HCT116 (cell line): ENCODE measurements at regions not wholly inside any gene's neighbourhood (a gene's known extent, or its start where the extent isn't known, plus 50 kb on each side); places are given as distances from the start of the nearest gene placed in this dataset.

Source experiments
- ATAC-seq: fragments of 200-7000 bp; cut with Tn5 transposase; 2 replicates; pipeline ENCODE4 v1.9.1; 2020; ENCODE audit warnings: mild to moderate bottlenecking, moderate library complexity
- BruUV-seq: library from RNA; stranded (reverse); fragments of 400-500 nt; replicated peaks from 2 replicates; lab custom pipeline; 2021; lab: Mats Ljungman, UMichigan
- CTCF ChIA-PET: fragments of 300-600 bp; sonication (Branson Sonifier 250); formaldehyde crosslinking; loops from one replicate; lab custom pipeline; 2021; ENCODE audit warnings: antibody characterized with exemption; lab: Charles Lee
- POLR2A ChIA-PET: fragments of 300-600, 350-600 bp; sonication (Branson Sonifier 250); formaldehyde crosslinking; loops from one replicate; lab custom pipeline; 2021; ENCODE audit warnings: antibody characterized with exemption; lab: Charles Lee
- RAD21 ChIA-PET, 2 experiments: fragments of 300-600 bp; sonication (Branson Sonifier 250); formaldehyde crosslinking; loops; one replicate each; lab custom pipeline; 2023; ENCODE audit warnings: low total read pairs in 2 of 2; ENCODE audit not compliant: uncharacterized antibody in 2 of 2, unreplicated experiment in 2 of 2, low non-redundant PET in 1 of 2; lab: Charles Lee
- DNase-seq: peaks from one replicate; pipeline ENCODE4 v3.0.0-alpha.2; 2010; ENCODE audit warnings: low read depth, low spot score
- H2AFZ ChIP-seq: fragments of 200-600 bp; shearing (Covaris generic), sonication (generic); 2 replicates; pipeline ENCODE4 v1.6.1; 2017; ENCODE audit warnings: low read depth, mixed run types, mixed read lengths, antibody characterized with exemption, low read length; ENCODE audit not compliant: poor library complexity, severe bottlenecking
- H3K27ac ChIP-seq: 2 replicates; pipeline ENCODE4 v1.5.1; 2012; ENCODE audit warnings: low read depth, low read length
- H3K27me3 ChIP-seq: fragments of 200-600 bp; sonication (generic); 2 replicates; pipeline ENCODE4 v1.6.1; 2016; ENCODE audit warnings: mixed run types, low read length, mixed read lengths; ENCODE audit not compliant: insufficient read depth
- H3K36me3 ChIP-seq, 2 experiments: fragments of 200-500 bp in 1 of 2; fragments of 200-600 bp in 1 of 2; sonication (Bioruptor generic) in 1 of 2; sonication (generic) in 1 of 2; 2 replicates each; pipeline versions ENCODE4 v1.5.1 to v1.6.1; 2014 to 2016; ENCODE audit warnings: low read length in 2 of 2, inconsistent platforms in 1 of 2, mixed read lengths in 1 of 2, mixed run types in 1 of 2; ENCODE audit not compliant: insufficient read depth in 2 of 2, control insufficient read depth in 1 of 2
- H3K4me1 ChIP-seq, 2 experiments: fragments of 200-600 bp in 1 of 2; sonication (generic) in 1 of 2; 2 replicates each; pipeline versions ENCODE4 v1.5.1 to v1.6.1; 2012 to 2017; ENCODE audit warnings: low read length in 2 of 2, inconsistent platforms in 1 of 2, mild to moderate bottlenecking in 1 of 2, mixed read lengths in 1 of 2, mixed run types in 1 of 2, moderate library complexity in 1 of 2; ENCODE audit not compliant: insufficient read depth in 2 of 2, control insufficient read depth in 1 of 2
- H3K4me2 ChIP-seq: fragments of 200-600 bp; sonication (generic); 2 replicates; pipeline ENCODE4 v1.6.1; 2017; ENCODE audit warnings: mixed run types, low read length, mixed read lengths
- H3K4me3 ChIP-seq, 2 experiments: fragments of 200-600 bp in 1 of 2; sonication (generic) in 1 of 2; replicated peaks in 1 of 2; 2 replicates each; pipeline ENCODE4 v1.5.1; 2011 to 2016; ENCODE audit warnings: low read length in 2 of 2, control low read depth in 1 of 2, low read depth in 1 of 2, mild to moderate bottlenecking in 1 of 2, mixed read lengths in 1 of 2, mixed run types in 1 of 2
- H3K79me2 ChIP-seq: fragments of 200-600 bp; sonication (generic); 2 replicates; pipeline ENCODE4 v1.6.1; 2017; ENCODE audit warnings: mild to moderate bottlenecking, mixed run types, low read length, moderate library complexity, mixed read lengths; ENCODE audit not compliant: insufficient read depth
- H3K9ac ChIP-seq: fragments of 200-600 bp; sonication (generic); 2 replicates; pipeline ENCODE4 v1.6.1; 2016; ENCODE audit warnings: low read length, mixed read lengths
- H3K9me2 ChIP-seq: fragments of 200-600 bp; sonication (generic), shearing (Covaris generic); 2 replicates; pipeline ENCODE4 v1.6.1; 2017; ENCODE audit warnings: mixed run types, mild to moderate bottlenecking, moderate library complexity; ENCODE audit not compliant: insufficient read depth
- H3K9me3 ChIP-seq, 2 experiments: fragments of 200-500 bp in 1 of 2; fragments of 200-600 bp in 1 of 2; sonication (Bioruptor generic) in 1 of 2; sonication (generic) in 1 of 2; 2 replicates each; pipeline ENCODE4 v1.6.1; 2014 to 2017; ENCODE audit warnings: low read length in 2 of 2, mixed read lengths in 2 of 2, inconsistent platforms in 1 of 2, low read depth in 1 of 2, mild to moderate bottlenecking in 1 of 2, mixed run types in 1 of 2, moderate library complexity in 1 of 2; ENCODE audit not compliant: control insufficient read depth in 1 of 2, insufficient read depth in 1 of 2
- H4K20me1 ChIP-seq: fragments of 200-600 bp; sonication (generic), shearing (Covaris generic); 2 replicates; pipeline ENCODE4 v1.6.1; 2017; ENCODE audit warnings: mixed run types, mild to moderate bottlenecking, moderate library complexity; ENCODE audit not compliant: insufficient read depth
- CEBPB ChIP-seq: IDR thresholded peaks from 2 replicates; pipeline ENCODE4 v1.6.1; 2012; ENCODE audit warnings: low read depth
- JUND ChIP-seq: IDR thresholded peaks from 2 replicates; pipeline ENCODE4 v1.6.1; 2012
- MAX ChIP-seq: IDR thresholded peaks from 2 replicates; pipeline ENCODE4 v1.6.1; 2012
- POLR2A ChIP-seq: IDR thresholded peaks from 2 replicates; pipeline ENCODE4 v1.7.0; 2011; ENCODE audit warnings: borderline replicate concordance; ENCODE audit not compliant: insufficient read depth, insufficient read length; ENCODE audit errors: extremely low read depth
- POLR2AphosphoS5 ChIP-seq: IDR thresholded peaks from 2 replicates; pipeline ENCODE4 v1.6.1; 2011; ENCODE audit warnings: mild to moderate bottlenecking, low read depth, low read length, moderate library complexity
- REST ChIP-seq: IDR thresholded peaks from 2 replicates; pipeline ENCODE4 v1.6.1; 2012; ENCODE audit warnings: low read depth
- SIN3A ChIP-seq: IDR thresholded peaks from 2 replicates; pipeline ENCODE4 v1.6.1; 2012; ENCODE audit warnings: low read depth
- SP1 ChIP-seq: IDR thresholded peaks from 2 replicates; pipeline ENCODE4 v1.6.1; 2012; ENCODE audit warnings: low read depth
- SRF ChIP-seq: IDR thresholded peaks from 2 replicates; pipeline ENCODE4 v1.6.1; 2012; ENCODE audit warnings: low read depth
- YY1 ChIP-seq: IDR thresholded peaks from 2 replicates; pipeline ENCODE4 v1.6.1; 2011; ENCODE audit warnings: low read length, low read depth, moderate library complexity, mild to moderate bottlenecking; ENCODE audit not compliant: insufficient replicate concordance; ENCODE audit errors: extremely low read depth
- ZBTB33 ChIP-seq: IDR thresholded peaks from 2 replicates; pipeline ENCODE4 v1.6.1; 2011; ENCODE audit warnings: mild to moderate bottlenecking, low read length, moderate library complexity; ENCODE audit not compliant: insufficient replicate concordance; ENCODE audit errors: extremely low read depth
- ZFX ChIP-seq: fragments of 450-650 bp; IDR thresholded peaks from 2 replicates; pipeline ENCODE4 v1.6.1; 2017
- intact Hi-C: fragments of 100-400 bp; cut with micrococcal nuclease; formaldehyde crosslinking; loops from 2 replicates; pipeline ENCODE4 v1.10.0; 2022

- H3K4me2 ChIP-seq, result no peak overlapping the region
- CTCF ChIA-PET, result interaction anchor here (1.0 kb wide), 1 partner anchor 10 kb away, joined by 3 read pairs; no protein-coding TSS in a partner anchor
- H3K79me2 ChIP-seq, result no peaks in the 10 kb centered on the region
- DNase-seq, result no peak
- H4K20me1 ChIP-seq, result no peaks in the 10 kb centered on the region
- no peaks in the 10 kb centered on the region for H3K27me3 ChIP-seq
- no peak overlapping the region for H3K4me3 ChIP-seq
- no TSS peak for BruUV-seq
- H3K27ac ChIP-seq, result no peak overlapping the region
- H3K4me1 ChIP-seq, result peaks cover 3 to 9% of the 10 kb centered on the region in 2 experiments; a peak in 3 of 4 replicates
- TF ChIP-seq SP1 (no peak), ZFX (no peak), YY1 (no peak), CEBPB (no peak), MAX (no peak), POLR2A (no peak), SIN3A (no peak), POLR2AphosphoS5 (no peak), SRF (no peak), REST (no peak), JUND (no peak), ZBTB33 (no peak)
- TF ChIP-seq, all 23 proteins: peak for 0
- Histone ChIP-seq H3K9ac (no peak overlapping the region), H3K9me2 (no peaks in the 10 kb centered on the region), H3K36me3 (no peaks in the 10 kb centered on the region), H3K9me3 (no peaks in the 10 kb centered on the region), H2AFZ (no peak overlapping the region)
- no peak for ATAC-seq
- ChIA-PET POLR2A (no interaction called here), RAD21 (no interaction called here)
- intact Hi-C loops, result no loop called here
Measured at GRCh38 chr7:155368894-155369600, 71.4 kb downstream of the INSIG1 start.
